ENCODE measurements at regions not wholly inside any gene's neighbourhood (a gene's known extent, or its start where the extent isn't known, plus 50 kb on each side); places are given as distances from the start of the nearest gene placed in this dataset.
"Not testable (repeated sequence)": the region's sequence is repeated elsewhere in the genome, so short reads cannot be mapped to it uniquely, and the experiment has no call there.

- no peak for DNase-seq
These were observed 393.2 kb downstream of the RWDD3 start for GRCh38 chr1:95627244-95627643.

- no peak for DNase-seq
These were observed 397.7 kb downstream of the RWDD3 start for GRCh38 chr1:95631695-95632094.

GRCh38 chr1:95635811-95636210 lies 401.8 kb downstream of the RWDD3 start:
- DNase-seq = no peak

GRCh38 chr1:95636897-95637296 lies 402.9 kb downstream of the RWDD3 start:
- DNase-seq = no peak

GRCh38 chr1:95640746-95641145 lies 406.7 kb downstream of the RWDD3 start:
- DNase-seq = peak; percentile 82

- no peak for DNase-seq
These were observed 407.4 kb downstream of the RWDD3 start for GRCh38 chr1:95641386-95641785.

- no peak for DNase-seq
These were observed 408.0 kb downstream of the RWDD3 start for GRCh38 chr1:95642035-95642434.

- no peak for DNase-seq
These were observed 409.1 kb downstream of the RWDD3 start for GRCh38 chr1:95643071-95643470.

GRCh38 chr1:95645126-95645525 lies 411.1 kb downstream of the RWDD3 start:
- DNase-seq = not testable (repeated sequence)

GRCh38 chr1:95650631-95651030 lies 416.6 kb downstream of the RWDD3 start:
- no peak for DNase-seq

GRCh38 chr1:95652423-95652965 lies 418.5 kb downstream of the RWDD3 start:
- no peak for DNase-seq

GRCh38 chr1:95653618-95654017 lies 419.6 kb downstream of the RWDD3 start:
- no peak for DNase-seq

GRCh38 chr1:95655321-95656020 lies 421.5 kb downstream of the RWDD3 start:
- DNase-seq = no peak

- DNase-seq = no peak
These were observed 423.2 kb downstream of the RWDD3 start for GRCh38 chr1:95657248-95657647.

- DNase-seq = no peak
These were observed 425.2 kb downstream of the RWDD3 start for GRCh38 chr1:95659166-95659565.

GRCh38 chr1:95659588-95659987 lies 425.6 kb downstream of the RWDD3 start:
- DNase-seq = no peak

GRCh38 chr1:95660736-95661135 lies 426.7 kb downstream of the RWDD3 start:
- DNase-seq = no peak

GRCh38 chr1:95663530-95663929 lies 429.5 kb downstream of the RWDD3 start:
- not testable (repeated sequence) for DNase-seq

GRCh38 chr1:95668165-95668564 lies 434.2 kb downstream of the RWDD3 start:
- no peak for DNase-seq

- DNase-seq = not testable (repeated sequence)
These were observed 435.6 kb downstream of the RWDD3 start for GRCh38 chr1:95669638-95670037.

GRCh38 chr1:95671098-95671497 lies 437.1 kb downstream of the RWDD3 start:
- no peak for DNase-seq

GRCh38 chr1:95679262-95679661 lies 445.3 kb downstream of the RWDD3 start:
- DNase-seq = no peak

GRCh38 chr1:95685081-95685480 lies 451.1 kb downstream of the RWDD3 start:
- peak; percentile 37 for DNase-seq

GRCh38 chr1:95686217-95686616 lies 452.2 kb downstream of the RWDD3 start:
- DNase-seq = no peak
